Mesenchymal stem cell (in vitro differentiated cells and primary cell): ENCODE measurements at regions not wholly inside any gene's neighbourhood (a gene's known extent, or its start where the extent isn't known, plus 50 kb on each side); places are given as distances from the start of the nearest gene placed in this dataset.
A peak's percentile ranks its signal among the peaks of the same experiment; 100 is the strongest.

Experiments used
- DNase-seq: peaks from one replicate; pipeline ENCODE4 v3.0.0-alpha.2; 2013
- H2AFZ ChIP-seq: one replicate; pipeline ENCODE4 v1.6.1; 2013; ENCODE audit warnings: low read depth, mild to moderate bottlenecking, control low read depth, inconsistent platforms, low read length, moderate library complexity
- H2AK5ac ChIP-seq: 2 replicates; pipeline ENCODE4 v1.6.1; 2013; ENCODE audit warnings: low read length, moderate library complexity, mild to moderate bottlenecking, inconsistent platforms; ENCODE audit not compliant: severe bottlenecking
- H2BK120ac ChIP-seq: one replicate; pipeline ENCODE4 v1.6.1; 2013; ENCODE audit warnings: low read depth, mild to moderate bottlenecking, inconsistent platforms, low read length, moderate library complexity
- H2BK12ac ChIP-seq, 2 experiments: one replicate each; pipeline ENCODE4 v1.6.1; 2013; ENCODE audit warnings: inconsistent platforms in 2 of 2, low read length in 2 of 2, mild to moderate bottlenecking in 2 of 2, moderate library complexity in 2 of 2, control low read depth in 1 of 2
- H2BK15ac ChIP-seq: one replicate; pipeline ENCODE4 v1.6.1; 2013; ENCODE audit warnings: mild to moderate bottlenecking, low read depth, inconsistent platforms; ENCODE audit not compliant: poor library complexity, severe bottlenecking
- H2BK5ac ChIP-seq: 2 replicates; pipeline ENCODE4 v1.6.1; 2013; ENCODE audit warnings: low read depth, mild to moderate bottlenecking, low read length, control low read depth, inconsistent platforms; ENCODE audit not compliant: poor library complexity, severe bottlenecking
- H3K14ac ChIP-seq, 2 experiments: one replicate each; pipeline ENCODE4 v1.6.1; 2013; ENCODE audit warnings: inconsistent platforms in 2 of 2, low read length in 2 of 2, control low read depth in 1 of 2, mild to moderate bottlenecking in 1 of 2, moderate library complexity in 1 of 2
- H3K18ac ChIP-seq, 2 experiments: one replicate each; pipeline ENCODE4 v1.6.1; 2013; ENCODE audit warnings: inconsistent platforms in 2 of 2, low read length in 2 of 2, control low read depth in 1 of 2, low read depth in 1 of 2, mild to moderate bottlenecking in 1 of 2
- H3K23ac ChIP-seq, 2 experiments: one replicate each; pipeline ENCODE4 v1.6.1; 2013; ENCODE audit warnings: inconsistent platforms in 2 of 2, low read length in 2 of 2, mild to moderate bottlenecking in 2 of 2, moderate library complexity in 2 of 2, control low read depth in 1 of 2
- H3K27ac ChIP-seq: 2 replicates; pipeline ENCODE4 v1.5.1; 2013; ENCODE audit warnings: mild to moderate bottlenecking, moderate library complexity, low read length, control low read depth, inconsistent platforms; ENCODE audit not compliant: poor library complexity, severe bottlenecking
- H3K27me3 ChIP-seq, 2 experiments: 2 replicates each; pipeline versions ENCODE4 v1.6.1 to v1.7.0; 2013; ENCODE audit warnings: low read length in 2 of 2, mild to moderate bottlenecking in 2 of 2, moderate library complexity in 2 of 2, control low read depth in 1 of 2, inconsistent platforms in 1 of 2; ENCODE audit not compliant: control insufficient read depth in 1 of 2, insufficient read depth in 1 of 2
- H3K36me3 ChIP-seq, 2 experiments: 2 replicates each; pipeline versions ENCODE4 v1.6.1 to v1.7.0; 2013; ENCODE audit warnings: low read length in 2 of 2, control low read depth in 1 of 2, inconsistent platforms in 1 of 2, low read depth in 1 of 2, mild to moderate bottlenecking in 1 of 2; ENCODE audit not compliant: insufficient read depth in 2 of 2, control insufficient read depth in 1 of 2
- H3K4ac ChIP-seq, 2 experiments: one replicate each; pipeline ENCODE4 v1.6.1; 2013; ENCODE audit warnings: inconsistent platforms in 2 of 2, low read length in 2 of 2, mild to moderate bottlenecking in 2 of 2, moderate library complexity in 2 of 2, control low read depth in 1 of 2, low read depth in 1 of 2
- H3K4me1 ChIP-seq: 2 replicates; pipeline ENCODE4 v1.6.1; 2013; ENCODE audit warnings: low read depth, low read length, control low read depth; ENCODE audit not compliant: control insufficient read depth, insufficient read depth
- H3K4me2 ChIP-seq: 2 replicates; pipeline ENCODE4 v1.6.1; 2013; ENCODE audit warnings: low read length, mild to moderate bottlenecking, inconsistent platforms; ENCODE audit not compliant: poor library complexity, severe bottlenecking
- H3K4me3 ChIP-seq, 2 experiments: 2 replicates each; pipeline versions ENCODE4 v1.5.1 to v1.7.0; 2013; ENCODE audit warnings: low read length in 2 of 2, mild to moderate bottlenecking in 2 of 2, control low read depth in 1 of 2, low read depth in 1 of 2; ENCODE audit not compliant: insufficient read depth in 1 of 2
- H3K79me1 ChIP-seq: replicated peaks from 2 replicates; pipeline ENCODE4 v1.6.1; 2013; ENCODE audit warnings: mild to moderate bottlenecking, control low read depth, low read length, inconsistent platforms; ENCODE audit not compliant: poor library complexity, severe bottlenecking
- H3K9ac ChIP-seq: 2 replicates; pipeline ENCODE4 v1.7.0; 2013; ENCODE audit warnings: mild to moderate bottlenecking, low read length, moderate library complexity
- H3K9me3 ChIP-seq: 2 replicates; pipeline ENCODE4 v1.7.0; 2013; ENCODE audit warnings: mild to moderate bottlenecking, low read length; ENCODE audit not compliant: control insufficient read depth
- H4K8ac ChIP-seq: one replicate; pipeline ENCODE4 v1.6.1; 2013; ENCODE audit warnings: inconsistent platforms, mild to moderate bottlenecking, low read length, moderate library complexity
- H4K91ac ChIP-seq: one replicate; pipeline ENCODE4 v1.6.1; 2013; ENCODE audit warnings: mild to moderate bottlenecking, low read length, inconsistent platforms
- WGBS: methylation state at CpG from one replicate; pipeline ENCODE4 v1.1.7; 2013; ENCODE audit warnings: mixed read lengths; 5-methylcytosine and 5-hydroxymethylcytosine counted together

- no peak overlapping the region for H3K23ac ChIP-seq
- H3K27ac ChIP-seq = no peak overlapping the region
- H4K91ac ChIP-seq = peak overlapping the region; percentile 75
- no peaks in the 10 kb centered on the region for H3K79me1 ChIP-seq
- H4K8ac ChIP-seq = no peak overlapping the region
- H3K4ac ChIP-seq = no peak overlapping the region
- H2BK5ac ChIP-seq = no peak overlapping the region
- 78% methylated on average over 7 of the region's 7 CpGs for WGBS
- H2BK120ac ChIP-seq = no peak overlapping the region
- no peak overlapping the region for H3K4me3 ChIP-seq
- no peak overlapping the region for H3K4me2 ChIP-seq
- H3K4me1 ChIP-seq = no peaks in the 10 kb centered on the region
- H3K27me3 ChIP-seq = peaks cover 38 to 41% of the 10 kb centered on the region in 2 experiments
- no peak overlapping the region for H2BK12ac ChIP-seq
- H3K9ac ChIP-seq = no peak overlapping the region
- H3K9me3 ChIP-seq = no peaks in the 10 kb centered on the region
- H3K14ac ChIP-seq = no peak overlapping the region
- no peak for DNase-seq
- H3K36me3 ChIP-seq = no peaks in the 10 kb centered on the region
- no peak overlapping the region for H2BK15ac ChIP-seq
- H2AFZ ChIP-seq = no peak overlapping the region
- H3K18ac ChIP-seq = no peak overlapping the region
- no peak overlapping the region for H2AK5ac ChIP-seq
Measured at GRCh38 chr15:98505611-98506031, 142.7 kb upstream of the IGF1R start.

- H2BK12ac ChIP-seq = no peak overlapping the region
- no peaks in the 10 kb centered on the region for H3K36me3 ChIP-seq
- no peak overlapping the region for H3K4me2 ChIP-seq
- H2BK5ac ChIP-seq = no peak overlapping the region
- no peak overlapping the region for H3K9ac ChIP-seq
- H3K27ac ChIP-seq = no peak overlapping the region
- H3K4ac ChIP-seq = no peak overlapping the region
- H4K91ac ChIP-seq = no peak overlapping the region
- no peak overlapping the region for H2AFZ ChIP-seq
- no peaks in the 10 kb centered on the region for H3K79me1 ChIP-seq
- H3K4me1 ChIP-seq = no peaks in the 10 kb centered on the region
- H2AK5ac ChIP-seq = no peak overlapping the region
- peaks cover 36 to 37% of the 10 kb centered on the region in 2 experiments for H3K27me3 ChIP-seq
- no peak overlapping the region for H2BK120ac ChIP-seq
- H3K4me3 ChIP-seq = no peak overlapping the region
- no peak overlapping the region for H3K23ac ChIP-seq
- H4K8ac ChIP-seq = no peak overlapping the region
- no peak overlapping the region for H3K14ac ChIP-seq
- 77% methylated on average over 7 of the region's 7 CpGs for WGBS
- no peak overlapping the region for H2BK15ac ChIP-seq
- no peaks in the 10 kb centered on the region for H3K9me3 ChIP-seq
- no peak for DNase-seq
- H3K18ac ChIP-seq = no peak overlapping the region
Measured at GRCh38 chr15:98506172-98506571, 142.2 kb upstream of the IGF1R start.

DNA sequence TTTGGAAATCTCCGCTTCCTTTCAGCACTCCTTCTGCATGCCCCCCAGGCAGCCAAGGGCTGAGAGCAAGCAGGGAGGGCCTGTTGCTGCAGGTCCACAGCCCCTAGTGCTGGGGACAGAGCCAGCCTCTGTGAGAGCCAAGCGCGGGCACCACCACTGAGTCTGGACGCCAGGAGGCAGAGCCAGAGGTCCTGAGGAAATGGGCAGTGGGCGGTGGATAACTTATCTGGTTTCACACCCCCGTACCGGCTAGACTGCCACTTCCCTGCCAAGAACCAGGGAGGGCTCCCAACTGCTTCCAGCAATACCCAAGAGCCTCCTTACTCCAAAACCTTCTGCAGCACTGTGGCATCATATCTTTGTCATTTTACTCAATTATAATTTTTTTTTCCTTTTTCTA, 141.6 kb upstream of the IGF1R start:
- H2BK120ac ChIP-seq = no peak overlapping the region
- H2AK5ac ChIP-seq = no peak overlapping the region
- no peak overlapping the region for H3K4me2 ChIP-seq
- H2BK15ac ChIP-seq = no peak overlapping the region
- H3K14ac ChIP-seq = no peak overlapping the region
- no peaks in the 10 kb centered on the region for H3K36me3 ChIP-seq
- WGBS = 72% methylated on average over 7 of the region's 7 CpGs
- H3K18ac ChIP-seq = no peak overlapping the region
- H3K27ac ChIP-seq = no peak overlapping the region
- no peaks in the 10 kb centered on the region for H3K9me3 ChIP-seq
- no peak overlapping the region for H3K23ac ChIP-seq
- H3K27me3 ChIP-seq = peaks cover 31 to 33% of the 10 kb centered on the region in 2 experiments
- H3K9ac ChIP-seq = no peak overlapping the region
- H3K4ac ChIP-seq = no peak overlapping the region
- DNase-seq = no peak
- no peak overlapping the region for H3K4me3 ChIP-seq
- no peak overlapping the region for H4K8ac ChIP-seq
- H2AFZ ChIP-seq = no peak overlapping the region
- no peaks in the 10 kb centered on the region for H3K79me1 ChIP-seq
- H2BK5ac ChIP-seq = no peak overlapping the region
- H4K91ac ChIP-seq = no peak overlapping the region
- H2BK12ac ChIP-seq = no peak overlapping the region
- H3K4me1 ChIP-seq = no peaks in the 10 kb centered on the region

DNA sequence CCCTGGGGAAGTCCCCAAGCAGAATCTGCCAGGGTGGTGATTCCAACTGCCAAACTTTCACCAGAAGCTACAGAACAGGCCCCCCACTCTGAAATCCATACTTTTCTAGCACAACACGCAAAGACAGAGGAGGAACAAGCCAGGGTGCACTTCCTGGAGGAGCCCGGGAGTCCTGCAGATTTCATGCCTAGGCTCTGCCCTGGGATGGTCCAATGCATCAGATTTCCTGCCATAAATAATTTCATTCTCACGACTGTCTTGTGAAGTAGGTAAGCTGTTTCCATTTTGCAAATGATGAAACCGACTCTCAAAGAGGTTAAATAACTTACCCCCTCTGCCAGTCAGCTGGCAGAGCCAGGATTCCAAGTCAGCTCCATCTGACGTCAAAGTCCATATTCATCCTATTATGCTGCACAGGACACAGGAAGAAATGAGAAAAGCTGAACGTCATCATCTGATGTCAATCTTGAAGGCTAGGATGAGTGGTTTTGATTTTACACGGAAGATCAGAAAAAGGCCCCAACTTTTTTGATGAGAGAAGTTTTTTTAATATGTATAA, 134.8 kb upstream of the IGF1R start:
- 86% methylated on average over 7 of the region's 7 CpGs for WGBS
- Histone ChIP-seq H3K27ac (no peak overlapping the region), H3K14ac (no peak overlapping the region), H3K79me1 (no peaks in the 10 kb centered on the region), H4K8ac (no peak overlapping the region), H3K4me3 (no peak overlapping the region), H3K36me3 (no peaks in the 10 kb centered on the region), H2BK12ac (no peak overlapping the region), H2AK5ac (no peak overlapping the region), H4K91ac (no peak overlapping the region), H3K23ac (no peak overlapping the region), H3K4me2 (no peak overlapping the region), H3K18ac (no peak overlapping the region), H2BK5ac (no peak overlapping the region), H3K4ac (no peak overlapping the region), H3K27me3 (peaks cover 7 to 10% of the 10 kb centered on the region in 2 experiments), H3K9me3 (no peaks in the 10 kb centered on the region), H2BK120ac (no peak overlapping the region), H3K4me1 (no peaks in the 10 kb centered on the region), H2BK15ac (no peak overlapping the region), H3K9ac (no peak overlapping the region), H2AFZ (no peak overlapping the region)
- DNase-seq = no peak
